ENCODE measurements at regions not wholly inside any gene's neighbourhood (a gene's known extent, or its start where the extent isn't known, plus 50 kb on each side); places are given as distances from the start of the nearest gene placed in this dataset.

DNA sequence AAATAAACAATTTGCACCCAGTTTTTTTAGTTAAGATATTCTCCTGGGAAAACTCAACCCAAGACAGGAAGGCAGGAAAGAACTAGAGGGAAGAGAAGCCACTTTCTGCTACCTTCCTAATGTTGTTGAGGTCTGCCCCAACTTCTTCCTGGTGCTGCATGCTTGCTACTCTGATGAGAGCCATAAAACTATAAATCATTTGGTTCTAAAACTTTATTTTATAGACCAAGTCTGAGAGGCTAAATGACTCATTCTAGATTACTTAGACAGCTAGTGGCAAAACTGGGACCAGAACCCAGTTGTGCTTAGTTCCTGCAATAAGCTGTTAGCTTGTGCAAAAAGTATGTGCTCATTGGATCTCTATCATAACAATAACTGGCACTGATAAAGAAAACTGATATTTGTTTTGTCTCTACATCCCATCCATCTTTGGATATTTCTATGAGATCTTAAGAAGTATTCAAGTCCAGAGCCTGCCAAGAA is 344.9 kb upstream of the SLC14A2 start:
- TF ChIP-seq EZH2 (IDR thresholded peaks at IDR 0.05; ENCODE audit: borderline replicate concordance, insufficient read depth, low read depth, low read length, poor library complexity, severe bottlenecking), result no peak
- TF ChIP-seq, protein P1, sequence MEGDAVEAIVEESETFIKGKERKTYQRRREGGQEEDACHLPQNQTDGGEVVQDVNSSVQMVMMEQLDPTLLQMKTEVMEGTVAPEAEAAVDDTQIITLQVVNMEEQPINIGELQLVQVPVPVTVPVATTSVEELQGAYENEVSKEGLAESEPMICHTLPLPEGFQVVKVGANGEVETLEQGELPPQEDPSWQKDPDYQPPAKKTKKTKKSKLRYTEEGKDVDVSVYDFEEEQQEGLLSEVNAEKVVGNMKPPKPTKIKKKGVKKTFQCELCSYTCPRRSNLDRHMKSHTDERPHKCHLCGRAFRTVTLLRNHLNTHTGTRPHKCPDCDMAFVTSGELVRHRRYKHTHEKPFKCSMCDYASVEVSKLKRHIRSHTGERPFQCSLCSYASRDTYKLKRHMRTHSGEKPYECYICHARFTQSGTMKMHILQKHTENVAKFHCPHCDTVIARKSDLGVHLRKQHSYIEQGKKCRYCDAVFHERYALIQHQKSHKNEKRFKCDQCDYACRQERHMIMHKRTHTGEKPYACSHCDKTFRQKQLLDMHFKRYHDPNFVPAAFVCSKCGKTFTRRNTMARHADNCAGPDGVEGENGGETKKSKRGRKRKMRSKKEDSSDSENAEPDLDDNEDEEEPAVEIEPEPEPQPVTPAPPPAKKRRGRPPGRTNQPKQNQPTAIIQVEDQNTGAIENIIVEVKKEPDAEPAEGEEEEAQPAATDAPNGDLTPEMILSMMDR (IDR thresholded peaks at IDR 0.05), result no peak
